Hematopoietic multipotent progenitor cell treated with erythropoietin and hydrocortisone succinate and interleukin-3 and kit ligand, for 17 days (in vitro differentiated cells): ENCODE measurements at regions not wholly inside any gene's neighbourhood (a gene's known extent, or its start where the extent isn't known, plus 50 kb on each side); places are given as distances from the start of the nearest gene placed in this dataset.
"Not testable (repeated sequence)": the region's sequence is repeated elsewhere in the genome, so short reads cannot be mapped to it uniquely, and the experiment has no call there.

ENCODE experiments used
- DNase-seq: peaks from one replicate; pipeline ENCODE4 v3.0.0-alpha.2; 2015; ENCODE audit warnings: low spot score

GRCh38 chr9:86575137-86575536 is 220.9 kb upstream of the TUT7 start:
- no peak for DNase-seq

DNA sequence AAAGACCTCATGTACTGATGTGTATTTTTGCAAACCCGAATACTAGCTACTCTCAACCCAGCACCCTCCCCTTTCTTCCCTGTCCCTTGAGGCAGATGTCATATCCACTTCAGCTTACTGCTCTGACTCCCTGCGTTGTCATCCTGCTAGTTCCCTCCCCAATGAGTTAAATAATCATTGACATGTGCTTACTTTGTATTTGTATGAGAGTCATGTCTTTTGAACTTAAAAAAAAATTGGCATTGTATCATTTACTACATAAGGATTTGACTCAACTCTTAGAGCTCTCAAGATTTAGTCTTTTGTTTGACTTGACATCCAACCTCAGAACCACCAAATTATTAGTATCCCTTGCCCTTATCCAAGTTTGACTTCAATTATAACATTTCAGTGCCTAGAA is 219.7 kb upstream of the TUT7 start:
- DNase-seq, result no peak

GRCh38 chr9:86572904-86573303 is 218.7 kb upstream of the TUT7 start:
- DNase-seq, result no peak

DNA sequence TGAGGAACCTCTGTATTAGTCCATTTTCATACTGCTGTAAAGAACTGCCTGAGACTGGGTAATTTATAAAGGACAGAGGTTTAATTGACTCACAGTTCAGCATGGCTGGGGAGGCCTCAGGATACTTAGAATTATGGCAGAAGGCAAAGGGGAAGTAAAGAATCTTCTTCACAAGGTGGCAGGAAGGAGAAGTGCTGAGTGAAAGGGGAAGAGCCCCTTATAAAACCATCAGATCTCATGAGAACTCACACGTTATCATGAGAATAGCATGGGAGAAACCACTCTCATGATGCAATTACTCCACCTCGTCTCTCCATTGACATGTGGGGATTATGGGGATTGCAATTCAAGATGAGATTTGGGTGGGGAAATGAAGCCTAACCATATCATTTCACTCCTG is 211.4 kb upstream of the TUT7 start:
- DNase-seq, result not testable (repeated sequence)

DNA sequence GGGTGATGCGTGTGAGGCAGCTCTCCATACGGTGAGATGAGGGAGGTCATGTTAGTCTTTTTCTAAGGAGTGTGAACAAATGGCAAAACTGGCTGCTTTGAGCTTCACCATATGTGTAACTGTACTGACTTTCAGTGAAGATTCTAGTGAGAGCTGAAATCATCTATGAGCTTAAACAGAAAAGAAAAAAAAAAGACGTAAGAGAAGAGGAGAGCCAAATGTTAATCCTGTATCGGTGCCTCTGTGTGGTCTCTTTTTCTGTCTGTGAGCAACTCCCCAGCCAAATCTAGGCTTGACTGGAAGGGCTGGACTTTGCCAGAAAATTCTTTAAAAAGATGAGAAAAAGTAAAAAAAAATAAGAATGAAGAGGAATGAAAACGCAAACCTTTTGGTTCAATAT is 209.7 kb upstream of the TUT7 start:
- DNase-seq, result no peak

- DNase-seq, result no peak
Observed at GRCh38 chr9:86563350-86563749, 209.1 kb upstream of the TUT7 start.

DNA sequence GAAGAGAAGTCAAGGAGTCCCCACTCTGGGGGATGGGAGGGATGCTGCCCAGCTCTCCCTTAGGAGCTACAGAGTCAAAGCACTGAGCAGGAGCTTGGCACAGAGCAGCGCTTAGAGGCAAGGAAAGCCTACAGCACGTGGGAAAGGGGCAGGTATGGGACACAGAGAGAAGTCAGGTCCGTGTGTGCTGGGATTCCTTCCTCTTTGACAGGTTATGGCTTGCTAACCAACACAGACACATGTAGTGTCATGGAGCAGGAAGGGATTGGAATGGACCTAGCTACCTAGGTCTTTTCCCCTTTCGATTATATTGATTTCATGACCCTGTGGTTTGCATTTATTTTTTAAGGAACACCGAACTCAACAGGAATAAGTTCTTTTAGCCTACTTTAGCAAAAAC is 208.5 kb upstream of the TUT7 start:
- DNase-seq, result no peak

- DNase-seq, result no peak
Observed at GRCh38 chr9:86557918-86558317, 203.7 kb upstream of the TUT7 start.

- no peak for DNase-seq
Observed at GRCh38 chr9:86557063-86557766, 203.0 kb upstream of the TUT7 start.

GRCh38 chr9:86555661-86556060 is 201.5 kb upstream of the TUT7 start:
- no peak for DNase-seq

- no peak for DNase-seq
Observed at GRCh38 chr9:86550401-86550800, 196.2 kb upstream of the TUT7 start.

DNA sequence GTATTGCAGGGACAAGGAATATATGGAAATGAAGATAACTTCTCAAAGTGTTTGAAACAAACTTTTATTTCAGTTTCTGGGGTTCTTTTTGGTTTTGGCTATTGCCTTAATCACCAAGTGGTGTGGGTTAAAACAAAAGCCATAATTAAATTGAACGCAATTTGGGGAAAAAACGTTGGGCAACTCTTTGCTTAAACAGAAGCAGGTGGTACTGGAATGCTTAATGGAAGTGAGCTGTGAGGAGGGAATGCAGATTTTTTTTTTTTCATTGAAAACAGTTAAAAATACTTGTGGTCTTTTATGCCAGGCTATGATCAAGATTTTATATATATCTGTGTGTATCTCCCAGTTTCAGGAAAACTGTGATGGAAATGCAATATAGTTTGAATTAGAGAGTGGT is 195.7 kb upstream of the TUT7 start:
- no peak for DNase-seq

GRCh38 chr9:86549401-86549811 is 195.2 kb upstream of the TUT7 start:
- no peak for DNase-seq

DNA sequence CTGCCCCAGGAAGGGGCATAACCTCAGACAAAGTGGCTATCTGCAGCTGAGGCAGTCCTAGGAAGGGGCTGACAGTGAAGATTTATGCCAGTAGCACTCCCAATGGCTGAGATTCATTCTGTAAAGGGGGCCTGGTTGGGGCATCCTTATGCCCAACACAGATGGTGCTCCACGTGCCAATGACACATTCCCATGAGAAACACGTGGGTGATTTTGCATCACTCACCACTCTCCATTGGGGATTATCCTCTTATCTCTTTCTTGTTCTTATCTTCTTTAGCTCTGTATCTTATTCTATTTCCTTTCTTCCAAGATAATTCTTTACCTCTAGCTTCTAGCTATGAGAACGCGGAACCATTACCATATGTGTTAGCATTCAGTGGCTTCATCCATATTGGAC is 194.0 kb upstream of the TUT7 start:
- DNase-seq, result no peak

DNA sequence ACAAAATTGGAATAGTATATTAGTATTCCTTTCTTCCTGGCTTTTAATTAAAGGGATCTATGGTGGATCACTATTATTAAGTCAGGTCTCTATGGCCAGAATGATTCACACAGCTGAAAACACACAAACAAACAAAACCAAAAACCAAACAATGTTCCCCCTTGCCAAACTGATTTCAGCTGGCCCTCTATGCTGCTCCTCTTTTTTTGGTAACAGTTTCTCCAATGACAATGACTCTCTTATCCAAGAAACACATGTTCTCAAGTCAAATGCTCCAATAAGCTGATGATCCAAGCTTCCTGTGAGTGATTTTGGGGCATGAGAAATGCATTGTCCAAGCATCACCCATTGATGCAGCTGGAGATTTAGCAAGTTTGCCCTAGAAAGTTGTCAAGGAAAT is 193.4 kb upstream of the TUT7 start:
- DNase-seq, result no peak

- DNase-seq, result no peak
Observed at GRCh38 chr9:86546712-86547111, 192.5 kb upstream of the TUT7 start.

DNA sequence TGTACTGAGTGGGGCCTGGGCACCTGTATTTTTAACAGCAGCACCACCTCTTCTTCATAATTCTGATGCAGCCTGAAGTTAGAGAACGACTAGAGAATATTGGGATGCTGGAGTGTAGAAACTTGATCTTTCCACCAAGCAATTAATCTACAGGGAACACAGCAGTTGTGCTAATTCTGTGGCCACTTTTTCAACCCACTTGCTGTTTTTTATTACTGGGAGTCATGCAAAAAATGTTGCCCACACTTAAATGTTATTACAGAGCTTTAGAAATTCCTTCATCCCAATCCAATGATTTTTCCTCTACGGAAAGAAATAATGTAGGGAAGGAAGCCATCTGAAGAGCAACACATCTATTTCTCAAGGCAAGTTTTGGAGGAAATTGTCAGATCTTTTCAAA is 190.9 kb upstream of the TUT7 start:
- DNase-seq, result no peak

DNA sequence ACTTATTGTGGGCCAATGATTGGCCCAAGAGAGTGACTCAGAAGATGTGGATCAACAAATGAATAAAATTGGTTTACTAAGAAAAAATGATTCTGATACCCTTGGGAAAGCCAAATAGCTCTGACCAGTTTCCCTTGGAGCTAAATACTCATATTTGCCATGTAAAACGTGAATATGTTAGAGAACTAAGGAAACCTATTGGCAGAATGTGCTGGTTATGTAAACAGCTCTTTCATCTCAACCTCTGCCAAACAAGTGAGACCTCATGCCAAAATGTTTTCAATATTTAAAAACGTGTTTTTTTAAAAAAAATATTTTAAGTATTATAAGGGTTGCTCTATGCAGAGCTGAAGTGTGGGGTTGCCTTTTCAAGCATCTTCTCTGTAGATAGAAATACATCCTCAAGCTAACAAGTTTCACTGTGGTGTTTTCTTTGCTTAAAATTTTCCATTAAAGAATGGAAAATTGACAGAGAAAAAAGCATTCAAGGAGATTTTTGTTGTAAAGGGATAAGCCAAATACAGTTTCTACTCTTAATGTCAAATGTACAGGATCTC is 186.9 kb upstream of the TUT7 start:
- no peak for DNase-seq

DNA sequence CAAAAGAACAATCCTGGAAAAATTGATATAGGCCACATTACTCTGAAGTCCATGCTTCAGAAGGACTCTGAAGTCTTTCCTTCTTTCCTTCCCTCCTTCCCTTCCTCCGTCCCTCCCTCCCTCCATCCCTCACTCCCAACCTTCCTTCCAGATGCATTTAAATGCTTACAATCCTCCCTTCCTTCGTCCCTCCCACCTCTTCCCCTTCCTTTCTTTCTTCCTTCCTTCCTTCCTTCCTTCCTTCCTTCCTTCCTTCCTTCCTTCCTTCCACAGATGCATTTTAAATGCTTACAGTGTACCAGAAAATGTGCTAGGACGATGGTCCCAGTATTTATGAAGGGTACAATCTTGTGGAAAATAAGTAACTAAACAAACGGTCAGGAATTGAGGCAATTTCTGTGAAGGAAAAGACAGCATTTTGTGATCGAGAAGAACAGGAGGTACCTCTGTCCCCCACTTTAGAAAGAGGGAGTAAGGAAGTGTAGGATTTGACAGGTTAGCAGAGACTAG is 181.3 kb upstream of the TUT7 start:
- DNase-seq, result no peak

DNA sequence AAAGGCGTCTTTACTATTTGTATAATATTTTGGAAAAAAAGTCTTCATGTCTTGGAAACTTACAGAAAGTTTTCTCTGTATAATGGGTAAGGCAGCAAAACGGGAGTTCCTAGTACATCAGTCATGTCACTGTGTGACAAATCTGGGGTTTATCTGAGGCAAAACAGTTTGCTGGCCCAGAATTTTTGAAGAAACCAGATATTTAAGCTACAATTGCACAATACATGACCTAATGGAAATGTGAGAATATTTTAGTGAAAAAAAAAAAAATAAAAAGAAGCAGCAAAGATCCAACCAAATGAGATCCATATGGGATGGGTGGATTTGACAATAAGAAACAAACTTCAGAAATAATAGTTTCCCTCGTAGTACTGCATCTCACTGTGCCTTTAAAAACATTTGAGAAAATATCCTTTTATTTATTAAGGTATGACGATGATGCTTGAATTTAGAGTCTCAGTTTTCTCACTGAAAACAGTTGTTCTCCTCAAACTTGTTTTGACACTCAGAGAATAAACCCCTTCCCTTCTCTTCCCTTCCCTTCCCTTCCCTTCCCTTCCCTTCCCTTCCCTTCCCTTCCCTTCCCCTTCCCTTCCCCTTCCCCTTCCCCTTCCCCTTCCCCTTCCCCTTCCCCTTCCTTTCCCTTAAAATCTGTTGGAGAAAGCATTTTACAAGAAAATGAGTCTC is 180.5 kb upstream of the TUT7 start:
- DNase-seq, result no peak

- no peak for DNase-seq
Observed at GRCh38 chr9:86531971-86532640, 177.9 kb upstream of the TUT7 start.

DNA sequence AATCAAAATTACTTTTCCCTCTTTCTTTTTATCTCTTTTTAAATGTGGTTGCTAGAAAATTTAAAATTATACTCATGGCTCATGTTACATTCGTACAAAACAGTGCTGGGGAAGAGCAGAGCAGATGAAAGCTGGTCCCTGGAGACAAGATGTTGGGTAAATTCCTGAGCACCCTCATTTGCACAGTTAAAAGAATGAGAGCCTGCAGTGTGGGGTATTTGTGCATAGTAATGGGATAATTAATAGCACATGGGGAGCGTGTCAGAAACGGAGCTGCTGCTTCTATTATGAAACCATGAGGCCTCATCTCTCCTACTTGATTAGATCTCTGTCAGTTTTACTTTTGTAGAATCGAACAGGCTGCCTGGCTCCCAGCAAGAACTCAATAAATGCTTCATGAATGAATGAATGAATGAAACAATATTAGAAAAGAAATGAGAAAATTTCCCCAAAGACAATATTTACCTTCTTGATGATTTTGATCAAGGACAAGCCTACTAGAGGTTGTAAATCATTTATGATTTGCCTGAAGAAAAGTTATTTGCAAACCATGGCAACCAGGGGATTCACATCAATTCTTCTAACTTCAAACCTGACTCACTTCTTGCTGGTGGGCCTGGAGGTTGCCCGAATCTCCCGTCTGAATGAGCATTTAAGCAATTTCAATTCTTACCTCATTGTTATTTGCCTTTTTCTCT is 177.2 kb upstream of the TUT7 start:
- DNase-seq, result no peak
